Liver (tissue), 8 donors: ENCODE measurements at regions not wholly inside any gene's neighbourhood (a gene's known extent, or its start where the extent isn't known, plus 50 kb on each side); places are given as distances from the start of the nearest gene placed in this dataset.

Source experiments
- DNase-seq: peaks from one replicate; pipeline ENCODE4 v3.0.0-alpha.2; 2017; ENCODE audit warnings: low spot score
- H3K27ac ChIP-seq, 2 donors: one replicate each; pipeline ENCODE4 v1.7.0; 2013; ENCODE audit warnings: inconsistent platforms in 2 of 2, low read length in 2 of 2, control low read depth in 1 of 2, low read depth in 1 of 2, mild to moderate bottlenecking in 1 of 2
- H3K27me3 ChIP-seq, 4 donors: one replicate each; pipeline versions ENCODE4 v1.6.1 to v1.7.0; 2013; ENCODE audit warnings: low read length in 3 of 4, inconsistent platforms in 1 of 4, mild to moderate bottlenecking in 1 of 4, moderate library complexity in 1 of 4; ENCODE audit not compliant: control insufficient read depth in 4 of 4, insufficient read depth in 4 of 4
- H3K36me3 ChIP-seq, 4 donors: one replicate each; pipeline versions ENCODE4 v1.6.1 to v1.7.0; 2013; ENCODE audit warnings: low read length in 3 of 4, mild to moderate bottlenecking in 3 of 4, low read depth in 1 of 4, moderate library complexity in 1 of 4; ENCODE audit not compliant: control insufficient read depth in 4 of 4, insufficient read depth in 3 of 4
- H3K4me1 ChIP-seq, 4 donors: one replicate each; pipeline versions ENCODE4 v1.6.1 to v1.7.0; 2013; ENCODE audit warnings: low read length in 3 of 4, mild to moderate bottlenecking in 3 of 4, moderate library complexity in 1 of 4; ENCODE audit not compliant: control insufficient read depth in 4 of 4, insufficient read depth in 4 of 4
- H3K4me3 ChIP-seq, 3 donors: one replicate each; pipeline versions ENCODE4 v1.6.1 to v1.7.0; 2013; ENCODE audit warnings: low read length in 3 of 3, control low read depth in 1 of 3, low read depth in 1 of 3, mild to moderate bottlenecking in 1 of 3
- H3K9ac ChIP-seq, 2 donors: one replicate each; pipeline ENCODE4 v1.7.0; 2013; ENCODE audit warnings: low read length in 2 of 2, mild to moderate bottlenecking in 2 of 2, moderate library complexity in 2 of 2, control low read depth in 1 of 2, low read depth in 1 of 2
- H3K9me3 ChIP-seq, 4 donors: one replicate each; pipeline versions ENCODE4 v1.6.1 to v1.7.0; 2013; ENCODE audit warnings: low read length in 3 of 4; ENCODE audit not compliant: control insufficient read depth in 4 of 4
- ATF3 ChIP-seq: IDR thresholded peaks from 2 replicates; pipeline ENCODE4 v1.6.1; 2016; ENCODE audit warnings: antibody characterized with exemption
- CTCF ChIP-seq: fragments of 150-350 bp; IDR thresholded peaks from 2 replicates; pipeline ENCODE4 v1.5.1; 2017; ENCODE audit warnings: improper control_type of control experiment, low read depth, low read length; ENCODE audit not compliant: missing input control
- EGR1 ChIP-seq, 2 donors: IDR thresholded peaks; 2 replicates each; pipeline ENCODE4 v1.6.1; 2016 to 2018; ENCODE audit warnings: antibody characterized with exemption in 2 of 2, low read depth in 2 of 2
- FOXA1 ChIP-seq: IDR thresholded peaks from 2 replicates; pipeline ENCODE4 v1.6.1; 2016; ENCODE audit warnings: antibody characterized with exemption
- FOXA2 ChIP-seq: IDR thresholded peaks from 2 replicates; pipeline ENCODE4 v1.6.1; 2016; ENCODE audit warnings: antibody characterized with exemption
- GABPA ChIP-seq, 2 donors: IDR thresholded peaks in 1 of 2; conservative IDR thresholded peaks in 1 of 2; 2 replicates each; pipeline ENCODE4 v1.6.1; 2016; ENCODE audit warnings: antibody characterized with exemption in 2 of 2, mild to moderate bottlenecking in 1 of 2, moderate library complexity in 1 of 2
- HNF4A ChIP-seq, 2 donors: conservative IDR thresholded peaks; 2 replicates each; pipeline ENCODE4 v1.6.1; 2016; ENCODE audit warnings: antibody characterized with exemption in 2 of 2, mild to moderate bottlenecking in 2 of 2
- HNF4G ChIP-seq: IDR thresholded peaks from 2 replicates; pipeline ENCODE4 v1.6.1; 2016; ENCODE audit warnings: antibody characterized with exemption
- JUND ChIP-seq, 2 donors: IDR thresholded peaks; 2 replicates each; pipeline ENCODE4 v1.6.1; 2016; ENCODE audit warnings: antibody characterized with exemption in 2 of 2
- MAX ChIP-seq: IDR thresholded peaks from 2 replicates; pipeline ENCODE4 v1.6.1; 2016; ENCODE audit warnings: antibody characterized with exemption
- NR2F2 ChIP-seq: IDR thresholded peaks from 2 replicates; pipeline ENCODE4 v1.6.1; 2016; ENCODE audit warnings: antibody characterized with exemption
- RAD21 ChIP-seq, 2 donors: IDR thresholded peaks; 2 replicates each; pipeline ENCODE4 v1.6.1; 2016; ENCODE audit warnings: antibody characterized with exemption in 2 of 2, mild to moderate bottlenecking in 2 of 2
- REST ChIP-seq: IDR thresholded peaks from 2 replicates; pipeline ENCODE4 v1.6.1; 2016; ENCODE audit warnings: antibody characterized with exemption, mild to moderate bottlenecking
- RXRA ChIP-seq, 2 donors: IDR thresholded peaks; 2 replicates each; pipeline ENCODE4 v1.6.1; 2017 to 2018; ENCODE audit warnings: antibody characterized with exemption in 2 of 2, mild to moderate bottlenecking in 1 of 2
- SP1 ChIP-seq: IDR thresholded peaks from 2 replicates; pipeline ENCODE4 v1.6.1; 2018; ENCODE audit warnings: antibody characterized with exemption, mild to moderate bottlenecking
- TAF1 ChIP-seq: conservative IDR thresholded peaks from 2 replicates; pipeline ENCODE4 v1.6.1; 2016; ENCODE audit warnings: antibody characterized with exemption, mild to moderate bottlenecking
- YY1 ChIP-seq: IDR thresholded peaks from 2 replicates; pipeline ENCODE4 v1.6.1; 2016; ENCODE audit warnings: antibody characterized with exemption, mild to moderate bottlenecking
- ZBTB33 ChIP-seq: IDR thresholded peaks from 2 replicates; pipeline ENCODE4 v1.6.1; 2016; ENCODE audit warnings: antibody characterized with exemption
- WGBS: extraction: QIAGEN DNeasy Blood & Tissue Kit; methylation state at CpG from one replicate; pipeline ENCODE4 v1.1.7; 2013; 5-methylcytosine and 5-hydroxymethylcytosine counted together
- donor health status: healthy.
- donor health status: healthy.
- donor health status: healthy.
- donor health status: healthy.
- donor health status: healthy.

GRCh38 chr3:153338487-153338886 is 176.5 kb downstream of the RAP2B start:
- Histone ChIP-seq H3K27me3 (no peaks in the 10 kb centered on the region), H3K4me1 (no peaks in the 10 kb centered on the region), H3K27ac (no peak overlapping the region), H3K36me3 (no peaks in the 10 kb centered on the region), H3K9me3 (no peaks in the 10 kb centered on the region), H3K9ac (no peak overlapping the region), H3K4me3 (no peak overlapping the region)
- TF ChIP-seq FOXA1 (no peak), ATF3 (no peak), CTCF (no peak), RXRA (IDR thresholded peaks at IDR 0.05) (no peak), REST (no peak), HNF4G (no peak), RAD21 (IDR thresholded peaks at IDR 0.05) (no peak), TAF1 (no peak), NR2F2 (no peak), HNF4A (conservative IDR thresholded peaks at IDR 0.05) (no peak), MAX (no peak), SP1 (no peak), ZBTB33 (no peak), JUND (IDR thresholded peaks at IDR 0.05) (no peak), GABPA (IDR thresholded peaks at IDR 0.05 in 1 of 2, conservative IDR thresholded peaks at IDR 0.05 in 1 of 2) (no peak), FOXA2 (no peak), EGR1 (IDR thresholded peaks at IDR 0.05; ENCODE audit: low read depth in 2 of 2) (no peak)
- no peak for DNase-seq
- WGBS = 69% methylated on average over 3 of the region's 3 CpGs

GRCh38 chr3:153339065-153339464 is 177.0 kb downstream of the RAP2B start:
- Histone ChIP-seq H3K4me1 (no peaks in the 10 kb centered on the region), H3K9me3 (no peaks in the 10 kb centered on the region), H3K27me3 (no peaks in the 10 kb centered on the region), H3K9ac (no peak overlapping the region), H3K4me3 (no peak overlapping the region), H3K27ac (no peak overlapping the region), H3K36me3 (no peaks in the 10 kb centered on the region)
- TF ChIP-seq REST = no peak
- TF ChIP-seq ATF3 = no peak
- no peak for TF ChIP-seq YY1
- TF ChIP-seq RXRA (IDR thresholded peaks at IDR 0.05) = no peak
- TF ChIP-seq HNF4A (conservative IDR thresholded peaks at IDR 0.05) = no peak
- TF ChIP-seq SP1 = no peak
- no peak for DNase-seq
